ENCODE measurements at regions not wholly inside any gene's neighbourhood (a gene's known extent, or its start where the extent isn't known, plus 50 kb on each side); places are given as distances from the start of the nearest gene placed in this dataset.

GRCh38 chr9:115593587-115594091 lies 475.7 kb upstream of the TNC start:
- TF ChIP-seq GATA2 (IDR thresholded peaks at IDR 0.05; ENCODE audit: low read depth, low read length), result no peak
- no peak for TF ChIP-seq GATA3 (IDR thresholded peaks at IDR 0.05; ENCODE audit: low read depth, low read length)

Measured in SH-SY5Y (cell line).